B cell (primary cell): ENCODE measurements at regions not wholly inside any gene's neighbourhood (a gene's known extent, or its start where the extent isn't known, plus 50 kb on each side); places are given as distances from the start of the nearest gene placed in this dataset.

Experiments
- ATAC-seq: fragments of 200-7000 bp; cut with Tn5 transposase; one replicate; pipeline ENCODE4 v1.10.0; 2021; ENCODE audit warnings: low read depth, mild to moderate bottlenecking, moderate number of reproducible peaks, moderate library complexity
- CTCF ChIA-PET: fragments of 350-600 bp; sonication (Branson Sonifier 250); formaldehyde crosslinking; loops from one replicate; lab custom pipeline; 2021; ENCODE audit warnings: antibody characterized with exemption, inconsistent platforms; lab: Charles Lee
- POLR2A ChIA-PET: fragments of 350-600 bp; sonication (Branson Sonifier 250); formaldehyde crosslinking; loops from one replicate; lab custom pipeline; 2021; ENCODE audit warnings: antibody characterized with exemption; lab: Charles Lee
- DNase-seq: peaks from one replicate; pipeline ENCODE4 v3.0.0; 2013
- H2AFZ ChIP-seq: 2 replicates; pipeline ENCODE4 v1.6.1; 2012; ENCODE audit warnings: mild to moderate bottlenecking, low read depth, low read length; ENCODE audit not compliant: insufficient read depth, poor library complexity, severe bottlenecking
- H3K27ac ChIP-seq, 2 donors: 1 replicate in 1 of 2; 2 replicates in 1 of 2; pipeline ENCODE4 v1.5.1; 2012 to 2013; ENCODE audit warnings: low read length in 2 of 2, mild to moderate bottlenecking in 2 of 2, moderate library complexity in 1 of 2
- H3K27me3 ChIP-seq, 4 experiments: fragments of 200-600 bp in 1 of 4; sonication (generic) in 1 of 4; replicated peaks in 1 of 4; 1 replicate in 2 of 4; 2 replicates in 2 of 4; pipeline versions ENCODE4 v1.6.1 to v1.7.0; 2013 to 2016; ENCODE audit warnings: low read length in 3 of 4, mild to moderate bottlenecking in 2 of 4, mixed read lengths in 1 of 4, moderate library complexity in 1 of 4; ENCODE audit not compliant: insufficient read depth in 4 of 4, control insufficient read depth in 3 of 4; ENCODE audit errors: control extremely low read depth in 1 of 4
- H3K36me3 ChIP-seq, 2 experiments: replicated peaks in 1 of 2; 1 replicate in 1 of 2; 2 replicates in 1 of 2; pipeline versions ENCODE4 v1.6.1 to v1.7.1; 2013; ENCODE audit warnings: low read length in 1 of 2; ENCODE audit not compliant: insufficient read depth in 2 of 2, control insufficient read depth in 1 of 2; ENCODE audit errors: control extremely low read depth in 1 of 2, extremely low read depth in 1 of 2
- H3K4me1 ChIP-seq, 2 donors: fragments of 200-600 bp in 1 of 2; sonication (generic) in 1 of 2; 1 replicate in 1 of 2; 2 replicates in 1 of 2; pipeline versions ENCODE4 v1.5.1 to v1.6.1; 2013 to 2017; ENCODE audit warnings: low read length in 2 of 2; ENCODE audit not compliant: control insufficient read depth in 2 of 2, insufficient read depth in 2 of 2
- H3K4me2 ChIP-seq: replicated peaks from 2 replicates; pipeline ENCODE3; 2012; ENCODE audit warnings: mild to moderate bottlenecking, low read depth, low read length; ENCODE audit not compliant: poor library complexity, severe bottlenecking
- H3K4me3 ChIP-seq, 5 experiments: fragments of 200-600 bp in 1 of 5; sonication (generic) in 1 of 5; 1 replicate in 3 of 5; 2 replicates in 2 of 5; pipeline versions ENCODE4 v1.5.1 to v1.7.0; 2011 to 2016; ENCODE audit warnings: low read length in 4 of 5, mild to moderate bottlenecking in 4 of 5, low read depth in 2 of 5, control low read depth in 1 of 5, moderate library complexity in 1 of 5; ENCODE audit not compliant: insufficient read depth in 1 of 5; ENCODE audit errors: control extremely low read depth in 1 of 5, extremely low read depth in 1 of 5
- H3K79me2 ChIP-seq: fragments of 200-600 bp; sonication (generic); one replicate; pipeline ENCODE4 v1.6.0; 2016; ENCODE audit warnings: low read length; ENCODE audit not compliant: control insufficient read depth, insufficient read depth
- H3K9ac ChIP-seq: fragments of 200-600 bp; sonication (generic); 2 replicates; pipeline ENCODE4 v1.6.1; 2017; ENCODE audit warnings: mild to moderate bottlenecking, low read length, moderate library complexity
- H3K9me3 ChIP-seq, 3 donors: one replicate each; pipeline versions ENCODE4 v1.6.1 to v1.7.1; 2013; ENCODE audit warnings: low read length in 2 of 3; ENCODE audit not compliant: control insufficient read depth in 2 of 3, insufficient read depth in 1 of 3; ENCODE audit errors: control extremely low read depth in 1 of 3
- H4K20me1 ChIP-seq: 2 replicates; pipeline ENCODE4 v1.6.0; 2012; ENCODE audit warnings: mild to moderate bottlenecking, low read length; ENCODE audit not compliant: insufficient read depth, control insufficient read depth, poor library complexity, severe bottlenecking
- H3K27ac Mint-ChIP-seq: one replicate; pipeline ENCODE4 v1.8.0; 2021; ENCODE audit warnings: mixed read lengths
- H3K27me3 Mint-ChIP-seq: one replicate; pipeline ENCODE4 v1.8.0; 2021; ENCODE audit warnings: mixed read lengths
- H3K4me1 Mint-ChIP-seq: one replicate; pipeline ENCODE4 v1.8.0; 2021; ENCODE audit warnings: mixed read lengths
- H3K4me3 Mint-ChIP-seq: one replicate; pipeline ENCODE4 v1.8.0; 2021; ENCODE audit warnings: mixed read lengths
- H3K9me3 Mint-ChIP-seq: one replicate; pipeline ENCODE4 v1.8.0; 2022; ENCODE audit warnings: mixed read lengths; ENCODE audit not compliant: insufficient read depth
- CTCF ChIP-seq: fragments of 200-600 bp; IDR thresholded peaks from one replicate; pipeline ENCODE4 v1.8.0; 2022; ENCODE audit warnings: antibody characterized with exemption, mild to moderate bottlenecking
- EZH2 ChIP-seq: IDR thresholded peaks from 2 replicates; pipeline ENCODE4 v1.6.1; 2012; ENCODE audit warnings: borderline replicate concordance, low read depth, mild to moderate bottlenecking, moderate library complexity, low read length; ENCODE audit not compliant: insufficient read depth, poor library complexity, severe bottlenecking
- WGBS: methylation state at CpG from one replicate; pipeline ENCODE4 v1.1.5; 2013; ENCODE audit warnings: missing lambda C conversion rate; ENCODE audit not compliant: insufficient coverage; 5-methylcytosine and 5-hydroxymethylcytosine counted together
- intact Hi-C: fragments of 100-400 bp; cut with micrococcal nuclease; formaldehyde crosslinking; loops from one replicate; pipeline ENCODE4 v1.10.0; 2022

- ChIA-PET POLR2A (no interaction called here), CTCF (no interaction called here)
- H3K27me3 ChIP-seq = peaks cover 0 to 9% (median 0%) of the 10 kb centered on the region in 4 experiments
- H4K20me1 ChIP-seq = no peaks in the 10 kb centered on the region
- Mint-ChIP-seq H3K4me1 (no peaks in the 10 kb centered on the region), H3K27ac (no peak overlapping the region), H3K9me3 (peaks cover 3% of the 10 kb centered on the region), H3K27me3 (peaks cover 7% of the 10 kb centered on the region), H3K4me3 (no peak overlapping the region)
- no peak overlapping the region for H3K4me3 ChIP-seq
- H3K4me2 ChIP-seq = no peak overlapping the region
- peaks cover 0 to 25% (median 5%) of the 10 kb centered on the region in 3 donors for H3K9me3 ChIP-seq
- WGBS = 70% methylated on average over 4 of the region's 4 CpGs
- DNase-seq (no peak), ATAC-seq (no peak)
- no peak overlapping the region for H3K27ac ChIP-seq
- H3K36me3 ChIP-seq = no peaks in the 10 kb centered on the region
- no peak for TF ChIP-seq EZH2
- no peak for TF ChIP-seq CTCF
- H2AFZ ChIP-seq = no peak overlapping the region
- H3K9ac ChIP-seq = no peak overlapping the region
- no peaks in the 10 kb centered on the region for H3K4me1 ChIP-seq
- intact Hi-C loops = no loop called here
- no peaks in the 10 kb centered on the region for H3K79me2 ChIP-seq
These were observed 118.9 kb upstream of the NECTIN1 start for GRCh38 chr11:119847853-119848252.

- peaks cover 0 to 9% (median 0%) of the 10 kb centered on the region in 4 experiments for H3K27me3 ChIP-seq
- no peak overlapping the region for H3K9ac ChIP-seq
- ChIA-PET POLR2A (no interaction called here), CTCF (no interaction called here)
- H3K27ac ChIP-seq = no peak overlapping the region
- Mint-ChIP-seq H3K4me1 (no peaks in the 10 kb centered on the region), H3K27me3 (peaks cover 14% of the 10 kb centered on the region), H3K4me3 (no peak overlapping the region), H3K9me3 (peaks cover 3% of the 10 kb centered on the region), H3K27ac (no peak overlapping the region)
- H2AFZ ChIP-seq = no peak overlapping the region
- no peak for ATAC-seq
- no peak for TF ChIP-seq EZH2
- TF ChIP-seq CTCF = no peak
- H3K36me3 ChIP-seq = no peaks in the 10 kb centered on the region
- H3K4me1 ChIP-seq = no peaks in the 10 kb centered on the region
- no peaks in the 10 kb centered on the region for H3K79me2 ChIP-seq
- 81% methylated on average over 2 of the region's 3 CpGs for WGBS
- intact Hi-C loops = no loop called here
- no peak overlapping the region for H3K4me3 ChIP-seq
- no peak for DNase-seq
- H3K4me2 ChIP-seq = no peak overlapping the region
- no peaks in the 10 kb centered on the region for H4K20me1 ChIP-seq
- H3K9me3 ChIP-seq = peaks cover 0 to 25% (median 5%) of the 10 kb centered on the region in 3 donors
These were observed 117.4 kb upstream of the NECTIN1 start for GRCh38 chr11:119846374-119846773.
